ENCODE measurements at regions not wholly inside any gene's neighbourhood (a gene's known extent, or its start where the extent isn't known, plus 50 kb on each side); places are given as distances from the start of the nearest gene placed in this dataset.

DNA sequence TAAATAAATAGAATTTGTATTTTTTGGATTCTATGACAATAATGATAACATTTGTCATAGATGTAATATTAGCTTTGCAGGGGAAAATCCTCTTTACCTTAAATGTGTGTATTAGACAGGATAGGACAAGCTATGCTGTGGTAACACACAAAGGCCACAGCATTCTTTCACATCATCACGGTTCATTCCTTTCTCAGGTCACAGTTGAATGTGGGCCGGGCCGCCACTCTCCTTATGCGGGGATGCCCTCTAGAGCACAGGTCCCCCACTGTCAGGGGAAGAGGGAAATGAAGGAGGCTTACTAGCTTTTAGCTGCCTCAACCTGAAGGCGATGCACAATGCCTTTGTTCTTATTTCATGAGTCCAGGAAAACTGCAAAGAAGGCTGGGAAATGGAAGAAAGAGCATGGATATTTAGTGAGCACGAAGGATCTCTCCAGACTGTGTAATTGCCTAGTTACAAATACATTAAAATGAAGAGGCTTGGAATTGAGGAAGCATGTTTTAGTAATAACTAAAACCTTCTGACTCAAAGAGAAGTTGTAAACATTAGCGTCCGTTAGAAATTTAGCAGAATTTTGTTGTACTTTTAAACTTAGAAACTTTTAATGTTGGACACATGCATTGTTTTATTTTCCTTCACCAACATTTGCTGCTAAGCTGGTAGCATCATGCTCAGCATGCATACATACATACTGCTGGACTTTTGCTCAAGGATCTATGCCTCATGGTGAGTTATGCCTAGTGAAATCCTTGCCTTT, 248.9 kb upstream of the FOXQ1 start:
- DNase-seq (ENCODE audit: low read depth) = peak; percentile 10
- TF ChIP-seq, protein P1, sequence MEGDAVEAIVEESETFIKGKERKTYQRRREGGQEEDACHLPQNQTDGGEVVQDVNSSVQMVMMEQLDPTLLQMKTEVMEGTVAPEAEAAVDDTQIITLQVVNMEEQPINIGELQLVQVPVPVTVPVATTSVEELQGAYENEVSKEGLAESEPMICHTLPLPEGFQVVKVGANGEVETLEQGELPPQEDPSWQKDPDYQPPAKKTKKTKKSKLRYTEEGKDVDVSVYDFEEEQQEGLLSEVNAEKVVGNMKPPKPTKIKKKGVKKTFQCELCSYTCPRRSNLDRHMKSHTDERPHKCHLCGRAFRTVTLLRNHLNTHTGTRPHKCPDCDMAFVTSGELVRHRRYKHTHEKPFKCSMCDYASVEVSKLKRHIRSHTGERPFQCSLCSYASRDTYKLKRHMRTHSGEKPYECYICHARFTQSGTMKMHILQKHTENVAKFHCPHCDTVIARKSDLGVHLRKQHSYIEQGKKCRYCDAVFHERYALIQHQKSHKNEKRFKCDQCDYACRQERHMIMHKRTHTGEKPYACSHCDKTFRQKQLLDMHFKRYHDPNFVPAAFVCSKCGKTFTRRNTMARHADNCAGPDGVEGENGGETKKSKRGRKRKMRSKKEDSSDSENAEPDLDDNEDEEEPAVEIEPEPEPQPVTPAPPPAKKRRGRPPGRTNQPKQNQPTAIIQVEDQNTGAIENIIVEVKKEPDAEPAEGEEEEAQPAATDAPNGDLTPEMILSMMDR (conservative IDR thresholded peaks at IDR 0.05; ENCODE audit: low read length) = no peak
- H3K4me3 ChIP-seq (ENCODE audit: low read length) = no peak overlapping the region

DNA sequence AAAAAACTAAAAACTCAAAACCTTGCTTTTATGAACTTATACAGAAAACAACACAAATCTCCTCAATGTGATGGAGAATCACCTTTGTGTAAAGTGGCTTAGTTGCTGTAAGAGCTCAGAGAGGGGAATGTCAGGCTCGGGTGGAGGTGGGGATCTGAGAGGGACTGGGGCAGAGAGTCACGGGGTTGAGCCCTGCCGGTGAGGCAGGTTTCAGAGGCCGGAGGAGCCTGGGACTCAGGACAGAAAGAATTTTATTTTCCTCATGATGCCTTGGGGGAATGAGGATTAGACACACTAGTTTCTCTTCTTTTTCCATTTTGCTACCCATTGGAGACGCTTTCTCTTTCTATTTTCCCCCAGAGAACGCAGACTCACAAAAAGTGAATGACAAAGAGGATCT, 252.3 kb upstream of the FOXQ1 start:
- TF ChIP-seq, protein P1 (conservative IDR thresholded peaks at IDR 0.05; ENCODE audit: low read length) = no peak
- no peak overlapping the region for H3K4me3 ChIP-seq (ENCODE audit: low read length)
- no peak for DNase-seq (ENCODE audit: low read depth)

DNA sequence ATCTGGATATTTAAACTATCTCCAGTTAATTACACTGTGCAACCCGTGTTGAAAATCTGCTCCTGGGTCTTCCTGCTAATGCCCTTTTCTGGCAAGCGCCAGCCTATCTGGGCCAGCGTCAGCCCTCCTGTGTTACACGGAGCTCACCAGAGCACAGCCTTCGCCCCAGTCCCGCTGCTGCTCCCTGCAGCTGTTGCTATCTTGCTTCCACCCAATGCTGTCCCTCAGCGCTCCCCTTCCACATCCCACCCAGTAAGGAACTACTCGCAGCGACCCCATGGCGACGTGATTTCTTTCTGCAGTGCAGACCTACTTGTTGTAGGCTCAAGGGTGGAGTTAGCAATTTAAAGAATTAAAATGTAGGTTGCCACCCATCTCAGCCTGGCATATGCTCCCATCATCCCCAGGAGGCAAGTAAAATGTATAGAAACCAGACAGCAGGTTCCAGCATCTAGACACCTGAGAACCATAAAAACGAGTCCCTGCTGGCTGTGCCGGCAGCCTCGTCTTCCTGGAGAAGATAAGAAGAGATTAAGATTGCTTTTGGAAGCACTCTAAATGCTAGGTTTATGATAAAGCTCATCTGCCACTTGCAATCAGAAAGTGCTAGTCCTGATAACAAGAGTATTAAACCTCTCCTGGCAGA, 254.3 kb upstream of the FOXQ1 start:
- no peak overlapping the region for H3K4me3 ChIP-seq (ENCODE audit: low read length)
- no peak for DNase-seq (ENCODE audit: low read depth)
- TF ChIP-seq, protein P1 (conservative IDR thresholded peaks at IDR 0.05; ENCODE audit: low read length) = no peak

DNA sequence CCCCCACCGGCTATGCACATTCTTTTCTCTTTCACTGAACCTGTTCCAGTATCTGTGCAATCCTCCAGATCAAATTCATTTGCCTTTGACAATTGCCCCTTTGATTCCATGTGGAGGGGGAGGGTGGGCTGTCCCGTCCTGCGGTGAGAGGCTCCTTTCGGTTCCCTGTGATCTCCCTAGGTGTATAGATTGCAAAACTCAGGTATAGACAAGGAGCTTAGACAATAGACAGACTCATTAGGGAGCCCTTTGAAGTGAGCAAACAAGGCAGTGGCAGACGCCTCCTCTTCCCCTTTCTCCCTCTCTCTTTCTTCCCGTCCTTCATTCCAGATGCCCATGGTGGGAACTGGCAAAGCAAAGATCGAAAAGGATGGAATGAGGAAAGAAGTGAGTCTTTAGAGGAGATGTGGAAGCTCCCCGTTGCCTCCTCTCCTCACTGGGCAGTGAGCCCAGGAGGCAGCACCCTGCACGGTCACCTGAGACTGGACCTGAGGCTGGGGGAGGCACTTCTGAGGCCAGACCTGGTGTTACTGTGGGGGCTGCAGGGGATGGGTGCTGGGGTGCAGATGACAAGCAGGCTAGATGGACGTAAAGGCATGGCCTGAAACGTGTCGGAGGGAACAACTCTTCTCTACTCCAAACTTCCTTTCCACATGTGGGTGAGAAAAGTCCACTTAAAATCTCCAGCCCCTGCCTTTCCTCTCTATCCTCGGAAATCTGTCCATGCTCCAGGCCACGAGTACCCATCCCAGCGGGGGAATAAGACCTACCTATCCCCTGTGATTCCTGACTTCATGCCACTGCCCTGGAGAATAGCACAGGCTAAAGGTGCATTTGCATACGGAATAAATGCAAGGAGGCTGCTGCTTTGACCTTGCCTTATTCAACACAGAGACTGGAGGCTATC, 256.6 kb upstream of the FOXQ1 start:
- TF ChIP-seq, protein P1 (conservative IDR thresholded peaks at IDR 0.05; ENCODE audit: low read length) = no peak
- no peak overlapping the region for H3K4me3 ChIP-seq (ENCODE audit: low read length)
- DNase-seq (ENCODE audit: low read depth) = no peak

DNA sequence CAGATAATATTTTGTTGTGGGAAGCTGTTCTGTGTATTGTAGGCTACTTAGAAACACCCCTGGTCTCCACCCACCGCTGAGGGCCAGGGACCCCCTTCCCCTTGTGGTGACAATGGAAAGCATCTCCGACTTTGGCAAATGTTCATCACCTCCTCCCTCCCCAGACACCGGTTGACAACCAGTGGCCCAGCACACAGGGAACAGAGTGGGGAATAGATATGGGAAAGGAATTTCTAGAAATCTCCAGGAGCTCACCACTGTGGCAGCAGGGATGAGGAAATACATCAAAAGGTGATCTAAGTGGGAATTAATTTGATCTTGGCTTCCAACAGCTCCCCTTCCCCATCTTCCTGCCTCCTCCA, 257.3 kb upstream of the FOXQ1 start:
- no peak overlapping the region for H3K4me3 ChIP-seq (ENCODE audit: low read length)
- DNase-seq (ENCODE audit: low read depth) = no peak
- TF ChIP-seq, protein P1 (conservative IDR thresholded peaks at IDR 0.05; ENCODE audit: low read length) = no peak

DNA sequence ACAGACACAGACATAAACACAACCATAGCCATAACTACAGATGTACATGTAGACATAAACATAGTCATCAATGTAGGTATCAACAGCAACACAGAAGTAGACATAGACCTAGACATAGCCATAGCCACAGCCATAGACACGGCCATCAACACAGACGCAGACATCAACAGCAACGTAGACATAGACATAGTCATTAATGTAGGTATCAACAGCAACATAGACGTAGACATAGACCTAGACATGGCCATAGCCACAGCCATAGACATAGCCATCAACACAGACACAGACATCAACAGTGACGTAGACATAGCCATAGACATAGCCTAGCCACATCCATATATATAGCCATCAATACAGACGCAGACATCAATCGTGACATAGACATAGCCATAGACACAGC, 258.3 kb upstream of the FOXQ1 start:
- DNase-seq (ENCODE audit: low read depth) = no peak
- TF ChIP-seq, protein P1 (conservative IDR thresholded peaks at IDR 0.05; ENCODE audit: low read length) = no peak
- H3K4me3 ChIP-seq (ENCODE audit: low read length) = no peak overlapping the region
